HG02642 (cell line): ENCODE measurements at regions not wholly inside any gene's neighbourhood (a gene's known extent, or its start where the extent isn't known, plus 50 kb on each side); places are given as distances from the start of the nearest gene placed in this dataset.

Experiments used
- ATAC-seq: cut with Tn5 transposase; IDR thresholded peaks from one replicate; pipeline ENCODE4 v1.9.1; 2021; ENCODE audit warnings: mild to moderate bottlenecking; ENCODE audit not compliant: unreplicated experiment, poor library complexity

- ATAC-seq: peak; percentile 99
These were observed 191.9 kb upstream of the DDI1 start for GRCh38 chr11:103844327-103845215.

DNA sequence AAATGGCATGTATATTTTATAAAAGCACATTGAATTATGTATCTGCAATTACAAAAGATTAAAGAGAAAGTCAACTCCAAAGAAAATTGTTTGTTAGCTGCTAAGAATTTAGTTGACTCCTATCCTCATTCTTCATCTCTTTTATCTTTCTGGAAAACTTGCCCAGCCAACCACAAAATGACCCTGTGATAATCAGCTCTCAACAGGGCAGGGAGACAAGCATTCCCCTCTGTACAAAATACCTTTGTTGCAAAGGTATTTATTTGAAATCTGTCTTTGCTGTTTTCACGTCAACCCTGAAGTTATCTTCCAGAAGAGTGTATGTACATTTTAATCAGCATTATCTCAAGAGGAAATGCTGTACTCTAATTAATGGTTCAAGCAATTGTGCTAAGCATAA, 191.1 kb upstream of the DDI1 start:
- ATAC-seq: no peak

- ATAC-seq: no peak
These were observed 187.8 kb upstream of the DDI1 start for GRCh38 chr11:103848686-103849085.

- no peak for ATAC-seq
These were observed 187.1 kb upstream of the DDI1 start for GRCh38 chr11:103849366-103849765.

DNA sequence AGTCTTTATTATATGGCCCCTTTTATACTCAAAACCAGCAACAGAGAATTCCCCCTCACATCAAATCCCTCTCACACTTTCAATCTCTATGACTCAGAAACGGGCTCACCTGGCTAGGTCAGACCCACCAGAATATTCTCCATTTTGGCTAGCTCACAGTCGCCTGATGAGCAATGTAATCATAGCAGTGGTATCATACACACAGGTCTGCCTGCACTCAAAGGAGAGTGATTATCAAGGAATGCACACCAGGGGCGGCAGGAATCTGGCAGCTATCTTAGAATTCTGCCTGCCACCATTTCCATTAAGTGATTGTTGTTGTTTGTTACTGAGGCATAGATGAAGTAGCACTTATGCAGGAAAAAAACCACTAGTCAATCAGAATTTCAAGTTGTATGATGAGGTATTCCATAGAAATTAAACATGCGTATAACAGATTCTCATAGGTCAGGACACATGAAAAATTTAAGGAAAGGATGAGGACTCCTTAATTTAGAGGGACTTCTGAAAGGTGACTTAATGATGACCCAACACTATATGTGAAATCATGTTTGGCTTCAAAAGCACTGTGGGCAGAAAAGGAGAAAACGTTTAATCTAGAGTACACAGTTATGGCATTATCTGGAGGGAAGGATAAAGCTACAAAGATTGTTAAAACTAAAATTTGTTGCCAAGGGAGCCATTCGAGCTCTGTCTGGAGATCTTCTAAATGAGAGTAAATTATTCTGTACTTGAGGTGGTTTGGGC, 185.8 kb upstream of the DDI1 start:
- ATAC-seq: no peak

- no peak for ATAC-seq
These were observed 185.2 kb upstream of the DDI1 start for GRCh38 chr11:103851166-103851651.
